NT2/D1 (cell line): ENCODE measurements at regions not wholly inside any gene's neighbourhood (a gene's known extent, or its start where the extent isn't known, plus 50 kb on each side); places are given as distances from the start of the nearest gene placed in this dataset.

ENCODE experiments used
- DNase-seq: peaks from one replicate; pipeline ENCODE4 v3.0.0-alpha.2; 2011; ENCODE audit warnings: low read depth, low spot score
- H3K27me3 ChIP-seq: 2 replicates; pipeline ENCODE4 v1.6.0; 2011; ENCODE audit warnings: mild to moderate bottlenecking; ENCODE audit not compliant: insufficient read length, insufficient read depth
- H3K36me3 ChIP-seq: 2 replicates; pipeline ENCODE4 v1.6.1; 2011; ENCODE audit warnings: mild to moderate bottlenecking, low read length, mixed read lengths; ENCODE audit not compliant: insufficient read depth, insufficient read length
- H3K4me1 ChIP-seq: 2 replicates; pipeline ENCODE4 v1.5.1; 2011; ENCODE audit not compliant: insufficient read depth, insufficient read length
- H3K4me3 ChIP-seq: 2 replicates; pipeline ENCODE4 v1.5.1; 2011; ENCODE audit warnings: low read depth; ENCODE audit not compliant: insufficient read length
- H3K9ac ChIP-seq: 2 replicates; pipeline ENCODE4 v1.6.0; 2011; ENCODE audit warnings: low read depth; ENCODE audit not compliant: insufficient read length
- H3K9me3 ChIP-seq: 2 replicates; pipeline ENCODE4 v1.5.1; 2011; ENCODE audit warnings: mild to moderate bottlenecking, low read length; ENCODE audit not compliant: insufficient read depth
- SUZ12 ChIP-seq: IDR thresholded peaks from 2 replicates; pipeline ENCODE4 v1.6.1; 2011; ENCODE audit not compliant: insufficient read length, insufficient read depth; ENCODE audit errors: extremely low read depth
- YY1 ChIP-seq: IDR thresholded peaks from 2 replicates; pipeline ENCODE4 v1.6.1; 2011; ENCODE audit not compliant: insufficient read length, insufficient read depth
- ZNF274 ChIP-seq: IDR thresholded peaks from 2 replicates; pipeline ENCODE4 v1.6.1; 2011; ENCODE audit warnings: mild to moderate bottlenecking, low read depth, low read length

- Histone ChIP-seq H3K9ac (no peak overlapping the region), H3K4me1 (no peaks in the 10 kb centered on the region), H3K27me3 (no peaks in the 10 kb centered on the region), H3K9me3 (no peaks in the 10 kb centered on the region), H3K4me3 (no peak overlapping the region), H3K36me3 (no peaks in the 10 kb centered on the region)
- TF ChIP-seq SUZ12 (no peak), YY1 (no peak), ZNF274 (no peak)
- no peak for DNase-seq
Measured at GRCh38 chr5:164581889-164582288, 1076.5 kb downstream of the MAT2B start.

GRCh38 chr5:164593982-164594381 lies 1088.6 kb downstream of the MAT2B start:
- H3K36me3 ChIP-seq = no peaks in the 10 kb centered on the region
- DNase-seq = no peak
- no peak overlapping the region for H3K9ac ChIP-seq
- H3K9me3 ChIP-seq = no peaks in the 10 kb centered on the region
- TF ChIP-seq SUZ12 = no peak
- no peak for TF ChIP-seq YY1
- no peak for TF ChIP-seq ZNF274
- H3K4me1 ChIP-seq = no peaks in the 10 kb centered on the region
- no peaks in the 10 kb centered on the region for H3K27me3 ChIP-seq
- no peak overlapping the region for H3K4me3 ChIP-seq

- Histone ChIP-seq H3K27me3 (no peaks in the 10 kb centered on the region), H3K9me3 (no peaks in the 10 kb centered on the region), H3K9ac (no peak overlapping the region), H3K4me1 (no peaks in the 10 kb centered on the region), H3K36me3 (no peaks in the 10 kb centered on the region), H3K4me3 (no peak overlapping the region)
- TF ChIP-seq ZNF274 = no peak
- TF ChIP-seq YY1 = no peak
- no peak for TF ChIP-seq SUZ12
- peak; percentile 18 for DNase-seq
Measured at GRCh38 chr5:164597293-164597900, 1092.0 kb downstream of the MAT2B start.

GRCh38 chr5:164600274-164600673 lies 1094.9 kb downstream of the MAT2B start:
- H3K4me1 ChIP-seq = no peaks in the 10 kb centered on the region
- TF ChIP-seq YY1 = no peak
- TF ChIP-seq SUZ12 = no peak
- TF ChIP-seq ZNF274 = no peak
- H3K9me3 ChIP-seq = no peaks in the 10 kb centered on the region
- H3K27me3 ChIP-seq = no peaks in the 10 kb centered on the region
- DNase-seq = no peak
- H3K4me3 ChIP-seq = no peak overlapping the region
- no peak overlapping the region for H3K9ac ChIP-seq
- H3K36me3 ChIP-seq = no peaks in the 10 kb centered on the region

GRCh38 chr5:164600929-164601535 lies 1095.6 kb downstream of the MAT2B start:
- H3K27me3 ChIP-seq = no peaks in the 10 kb centered on the region
- H3K4me1 ChIP-seq = no peaks in the 10 kb centered on the region
- no peak for DNase-seq
- H3K9ac ChIP-seq = no peak overlapping the region
- TF ChIP-seq SUZ12 (no peak), YY1 (no peak), ZNF274 (no peak)
- no peak overlapping the region for H3K4me3 ChIP-seq
- no peaks in the 10 kb centered on the region for H3K36me3 ChIP-seq
- H3K9me3 ChIP-seq = no peaks in the 10 kb centered on the region

- Histone ChIP-seq H3K27me3 (no peaks in the 10 kb centered on the region), H3K36me3 (no peaks in the 10 kb centered on the region), H3K9me3 (no peaks in the 10 kb centered on the region), H3K4me1 (no peaks in the 10 kb centered on the region), H3K9ac (no peak overlapping the region), H3K4me3 (no peak overlapping the region)
- TF ChIP-seq SUZ12 = no peak
- TF ChIP-seq ZNF274 = no peak
- no peak for TF ChIP-seq YY1
- DNase-seq = no peak
Measured at GRCh38 chr5:164608507-164608906, 1103.1 kb downstream of the MAT2B start.

GRCh38 chr5:164610374-164610773 lies 1105.0 kb downstream of the MAT2B start:
- H3K27me3 ChIP-seq = no peaks in the 10 kb centered on the region
- no peaks in the 10 kb centered on the region for H3K36me3 ChIP-seq
- TF ChIP-seq YY1 (no peak), ZNF274 (no peak), SUZ12 (no peak)
- no peak for DNase-seq
- no peaks in the 10 kb centered on the region for H3K4me1 ChIP-seq
- H3K9me3 ChIP-seq = no peaks in the 10 kb centered on the region
- H3K9ac ChIP-seq = no peak overlapping the region
- H3K4me3 ChIP-seq = no peak overlapping the region
